IMR-90 (cell line): ENCODE measurements at regions not wholly inside any gene's neighbourhood (a gene's known extent, or its start where the extent isn't known, plus 50 kb on each side); places are given as distances from the start of the nearest gene placed in this dataset.

Experiments
- CHD1 ChIP-seq: IDR thresholded peaks from 2 replicates; pipeline ENCODE4 v1.6.1; 2012; ENCODE audit warnings: low read depth, low read length, improper control_type of control experiment
- CTCF ChIP-seq: conservative IDR thresholded peaks from 2 replicates; pipeline ENCODE4 v1.5.1; 2012; ENCODE audit warnings: mild to moderate bottlenecking, low read depth, low read length, improper control_type of control experiment
- FOS ChIP-seq: fragments of 150-350 bp; IDR thresholded peaks from 2 replicates; pipeline ENCODE4 v1.6.1; 2016; ENCODE audit warnings: low read depth, low read length
- POLR2A ChIP-seq: IDR thresholded peaks from 2 replicates; pipeline ENCODE4 v1.6.1; 2012; ENCODE audit warnings: mild to moderate bottlenecking, low read depth, low read length
- RAD21 ChIP-seq: IDR thresholded peaks from 2 replicates; pipeline ENCODE4 v1.6.1; 2012; ENCODE audit warnings: low read length, improper control_type of control experiment
- RFX5 ChIP-seq: IDR thresholded peaks from 2 replicates; pipeline ENCODE4 v1.8.0; 2012; ENCODE audit warnings: low read depth, mild to moderate bottlenecking, low read length, moderate library complexity

- no peak for TF ChIP-seq RFX5
- no peak for TF ChIP-seq POLR2A
- no peak for TF ChIP-seq CTCF
- TF ChIP-seq RAD21 = no peak
- no peak for TF ChIP-seq FOS
- no peak for TF ChIP-seq CHD1
These were observed 153.9 kb downstream of the CEP135 start for GRCh38 chr4:56102601-56103000.
